Ovary (tissue), 3 donors: ENCODE measurements at regions not wholly inside any gene's neighbourhood (a gene's known extent, or its start where the extent isn't known, plus 50 kb on each side); places are given as distances from the start of the nearest gene placed in this dataset.

Experiments used
- CTCF ChIP-seq, 3 donors: fragments of 450-650 bp in 2 of 3; fragments of 200-600 bp in 1 of 3; IDR thresholded peaks; one replicate each; pipeline versions ENCODE4 v1.5.1 to v1.8.0; 2016 to 2022; ENCODE audit warnings: antibody characterized with exemption in 3 of 3, mild to moderate bottlenecking in 1 of 3
- EP300 ChIP-seq: sonication (generic); formaldehyde crosslinking; IDR thresholded peaks from one replicate; pipeline ENCODE4 v1.6.1; 2017; ENCODE audit warnings: antibody characterized with exemption
- donor health status: DM: no; HTN: no; CAD: no.

DNA sequence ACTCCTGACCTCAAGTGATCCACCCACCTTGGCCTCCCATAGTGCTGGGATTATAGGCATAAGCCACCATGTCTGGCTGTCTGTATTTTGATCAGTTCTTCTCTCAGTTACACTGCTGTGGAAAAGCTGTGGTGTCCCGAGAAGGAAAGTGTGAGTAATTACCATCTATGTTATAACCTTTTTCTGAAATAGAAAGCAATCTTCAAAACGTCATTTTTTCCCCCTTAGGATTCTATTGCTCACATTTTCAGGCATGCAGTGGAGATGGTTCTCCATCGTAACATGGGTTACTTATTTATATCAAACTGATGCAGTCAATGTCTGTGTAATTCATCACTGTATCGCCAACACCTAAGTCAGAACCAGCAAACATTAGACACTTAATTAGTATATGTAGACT, 103.5 kb upstream of the FAM3C start:
- TF ChIP-seq CTCF (IDR thresholded peaks at IDR 0.05) (no peak), EP300 (no peak)
